Body of pancreas (tissue), 4 donors: ENCODE measurements at regions not wholly inside any gene's neighbourhood (a gene's known extent, or its start where the extent isn't known, plus 50 kb on each side); places are given as distances from the start of the nearest gene placed in this dataset.

ENCODE experiments used
- ATAC-seq: fragments of 150-250 bp; one replicate; pipeline ENCODE4 v1.9.1; 2016
- DNase-seq, 4 donors: peaks; one replicate each; pipeline ENCODE4 v3.0.0-alpha.2; 2019
- H3K27ac ChIP-seq, 4 donors: fragments of 200-600 bp; sonication (generic); 1 replicate in 3 of 4; 2 replicates in 1 of 4; pipeline versions ENCODE4 v1.5.1 to v1.6.1; 2016 to 2019; ENCODE audit warnings: mild to moderate bottlenecking in 1 of 4, mixed read lengths in 1 of 4, moderate library complexity in 1 of 4
- H3K27me3 ChIP-seq, 2 donors: fragments of 200-600 bp; sonication (generic); one replicate each; pipeline ENCODE4 v1.6.0; 2016; ENCODE audit warnings: mild to moderate bottlenecking in 1 of 2
- H3K36me3 ChIP-seq, 2 donors: fragments of 200-600 bp; sonication (generic); replicated peaks in 1 of 2; 2 replicates each; pipeline ENCODE4 v1.5.1; 2016; ENCODE audit warnings: low read depth in 2 of 2; ENCODE audit not compliant: insufficient read depth in 1 of 2
- H3K4me1 ChIP-seq: fragments of 200-600 bp; sonication (generic); one replicate; pipeline ENCODE4 v1.6.0; 2016
- H3K4me3 ChIP-seq, 2 donors: fragments of 200-600 bp; sonication (generic); 1 replicate in 1 of 2; 2 replicates in 1 of 2; pipeline ENCODE4 v1.5.1; 2016 to 2019
- H3K9me3 ChIP-seq, 3 donors: fragments of 200-600 bp; sonication (generic); 1 replicate in 2 of 3; 2 replicates in 1 of 3; pipeline ENCODE4 v1.5.1; 2016
- POLR2A ChIP-seq, 3 donors: fragments of 450-650 bp; IDR thresholded peaks; one replicate each; pipeline ENCODE4 v1.6.1; 2016; ENCODE audit warnings: antibody characterized with exemption in 3 of 3, mild to moderate bottlenecking in 2 of 3
- WGBS, 2 donors: methylation state at CpG; one replicate each; pipeline ENCODE4 v1.1.5; 2017; 5-methylcytosine and 5-hydroxymethylcytosine counted together
- intact Hi-C: fragments of 100-400 bp; cut with DNase I; formaldehyde crosslinking; loops from one replicate; pipeline ENCODE4 v1.15.1; 2023
- TF ChIP-seq, protein P1 (sequence below), 7 experiments: fragments of 450-650 bp in 4 of 7; fragments of 200-600 bp in 3 of 7; sonication (generic) in 3 of 7; IDR thresholded peaks; one replicate each; pipeline ENCODE4 v1.5.1; 2016 to 2019; ENCODE audit warnings: antibody characterized with exemption in 7 of 7

DNA sequence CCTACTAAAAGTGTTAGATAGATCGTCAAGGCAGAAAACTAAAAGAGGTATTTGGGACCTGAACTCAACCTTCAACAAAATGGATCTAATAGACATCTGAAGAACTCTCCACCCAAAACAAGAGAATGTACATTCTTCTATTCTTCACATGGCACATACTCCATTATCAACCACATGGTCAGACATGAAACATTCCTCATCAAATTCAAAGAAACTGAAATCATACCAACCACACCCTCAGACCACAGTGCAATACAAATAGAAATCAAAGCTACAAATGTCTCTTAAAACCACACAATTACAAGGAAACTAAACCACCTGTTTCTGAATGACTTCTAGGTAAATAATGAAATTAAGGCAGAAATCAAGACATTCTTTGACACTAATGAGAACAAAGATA lies 984.1 kb upstream of the GBE1 start:
- H3K27me3 ChIP-seq = no peaks in the 10 kb centered on the region
- DNase-seq (no peak), ATAC-seq (no peak)
- no peaks in the 10 kb centered on the region for H3K36me3 ChIP-seq
- H3K9me3 ChIP-seq = no peaks in the 10 kb centered on the region
- TF ChIP-seq POLR2A (IDR thresholded peaks at IDR 0.05) = no peak
- TF ChIP-seq, protein P1, sequence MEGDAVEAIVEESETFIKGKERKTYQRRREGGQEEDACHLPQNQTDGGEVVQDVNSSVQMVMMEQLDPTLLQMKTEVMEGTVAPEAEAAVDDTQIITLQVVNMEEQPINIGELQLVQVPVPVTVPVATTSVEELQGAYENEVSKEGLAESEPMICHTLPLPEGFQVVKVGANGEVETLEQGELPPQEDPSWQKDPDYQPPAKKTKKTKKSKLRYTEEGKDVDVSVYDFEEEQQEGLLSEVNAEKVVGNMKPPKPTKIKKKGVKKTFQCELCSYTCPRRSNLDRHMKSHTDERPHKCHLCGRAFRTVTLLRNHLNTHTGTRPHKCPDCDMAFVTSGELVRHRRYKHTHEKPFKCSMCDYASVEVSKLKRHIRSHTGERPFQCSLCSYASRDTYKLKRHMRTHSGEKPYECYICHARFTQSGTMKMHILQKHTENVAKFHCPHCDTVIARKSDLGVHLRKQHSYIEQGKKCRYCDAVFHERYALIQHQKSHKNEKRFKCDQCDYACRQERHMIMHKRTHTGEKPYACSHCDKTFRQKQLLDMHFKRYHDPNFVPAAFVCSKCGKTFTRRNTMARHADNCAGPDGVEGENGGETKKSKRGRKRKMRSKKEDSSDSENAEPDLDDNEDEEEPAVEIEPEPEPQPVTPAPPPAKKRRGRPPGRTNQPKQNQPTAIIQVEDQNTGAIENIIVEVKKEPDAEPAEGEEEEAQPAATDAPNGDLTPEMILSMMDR (IDR thresholded peaks at IDR 0.05) = no peak
- intact Hi-C loops = no loop called here
- H3K4me1 ChIP-seq = no peaks in the 10 kb centered on the region
- WGBS, 2 donors = 14 to 30% methylated on average over 1 of the region's 1 CpG
- H3K4me3 ChIP-seq = no peak overlapping the region
- H3K27ac ChIP-seq = no peak overlapping the region

GRCh38 chr3:82743196-82743595 lies 981.8 kb upstream of the GBE1 start:
- H3K27ac ChIP-seq = no peak overlapping the region
- no peaks in the 10 kb centered on the region for H3K27me3 ChIP-seq
- no peak overlapping the region for H3K4me3 ChIP-seq
- DNase-seq (no peak), ATAC-seq (no peak)
- intact Hi-C loops = no loop called here
- no peaks in the 10 kb centered on the region for H3K4me1 ChIP-seq
- 77 to 82% methylated on average over 4 to 5 of the region's 5 CpGs for WGBS, 2 donors
- H3K9me3 ChIP-seq = no peaks in the 10 kb centered on the region
- H3K36me3 ChIP-seq = no peaks in the 10 kb centered on the region
- no peak for TF ChIP-seq POLR2A (IDR thresholded peaks at IDR 0.05)
- TF ChIP-seq, protein P1 (IDR thresholded peaks at IDR 0.05) = no peak

GRCh38 chr3:82741346-82741745 lies 979.9 kb upstream of the GBE1 start:
- H3K36me3 ChIP-seq = no peaks in the 10 kb centered on the region
- H3K4me1 ChIP-seq = no peaks in the 10 kb centered on the region
- intact Hi-C loops = no loop called here
- ATAC-seq (no peak), DNase-seq (no peak)
- no peak overlapping the region for H3K27ac ChIP-seq
- H3K27me3 ChIP-seq = no peaks in the 10 kb centered on the region
- no peak overlapping the region for H3K4me3 ChIP-seq
- WGBS, 2 donors = 91 to 98% methylated on average over 2 of the region's 2 CpGs
- no peaks in the 10 kb centered on the region for H3K9me3 ChIP-seq
- TF ChIP-seq, protein P1 (IDR thresholded peaks at IDR 0.05) = no peak
- no peak for TF ChIP-seq POLR2A (IDR thresholded peaks at IDR 0.05)

GRCh38 chr3:82739390-82739789 lies 977.9 kb upstream of the GBE1 start:
- H3K36me3 ChIP-seq = no peaks in the 10 kb centered on the region
- no peak overlapping the region for H3K27ac ChIP-seq
- H3K4me1 ChIP-seq = no peaks in the 10 kb centered on the region
- 57 to 94% methylated on average over 1 of the region's 1 CpG for WGBS, 2 donors
- TF ChIP-seq POLR2A (IDR thresholded peaks at IDR 0.05) = no peak
- TF ChIP-seq, protein P1 (IDR thresholded peaks at IDR 0.05) = no peak
- no peaks in the 10 kb centered on the region for H3K27me3 ChIP-seq
- DNase-seq (no peak), ATAC-seq (no peak)
- no peaks in the 10 kb centered on the region for H3K9me3 ChIP-seq
- no peak overlapping the region for H3K4me3 ChIP-seq
- intact Hi-C loops = no loop called here

DNA sequence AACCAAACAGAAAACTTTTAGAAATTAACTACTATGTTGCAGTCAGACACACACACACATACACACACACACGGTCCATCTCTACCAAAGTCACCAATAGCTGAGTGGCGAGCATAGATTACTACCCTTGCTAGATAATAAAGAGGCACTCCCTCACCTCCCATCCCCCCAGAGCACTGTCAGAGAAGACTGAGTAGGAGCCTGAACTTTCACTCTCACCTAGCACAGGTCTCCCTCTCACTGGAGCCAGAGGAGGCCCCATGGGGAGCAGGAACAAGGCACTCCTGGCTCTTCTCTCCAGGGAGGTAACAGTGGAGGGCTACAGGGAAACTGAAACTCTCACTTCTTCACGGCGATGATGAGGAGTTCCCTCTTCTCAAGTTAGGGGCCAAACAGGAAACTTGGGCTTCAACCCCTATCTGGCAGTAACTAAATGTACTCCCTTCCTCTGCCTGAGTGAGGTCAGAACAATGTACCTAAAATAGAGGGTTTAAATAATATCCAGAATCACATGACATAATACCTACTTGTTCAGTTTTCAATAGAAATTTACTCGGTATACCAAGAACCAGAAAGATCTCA lies 975.3 kb upstream of the GBE1 start:
- Histone ChIP-seq H3K27me3 (no peaks in the 10 kb centered on the region), H3K9me3 (no peaks in the 10 kb centered on the region), H3K4me3 (no peak overlapping the region), H3K27ac (no peak overlapping the region), H3K4me1 (no peaks in the 10 kb centered on the region), H3K36me3 (no peaks in the 10 kb centered on the region)
- ATAC-seq (no peak), DNase-seq (no peak)
- intact Hi-C loops = no loop called here
- no peak for TF ChIP-seq POLR2A (IDR thresholded peaks at IDR 0.05)
- TF ChIP-seq, protein P1 (IDR thresholded peaks at IDR 0.05) = no peak
- 69 to 86% methylated on average over 5 of the region's 5 CpGs for WGBS, 2 donors
